Stromal cell of bone marrow (primary cell): ENCODE measurements at regions not wholly inside any gene's neighbourhood (a gene's known extent, or its start where the extent isn't known, plus 50 kb on each side); places are given as distances from the start of the nearest gene placed in this dataset.
"Not testable (repeated sequence)": the region's sequence is repeated elsewhere in the genome, so short reads cannot be mapped to it uniquely, and the experiment has no call there.

Experiments used
- DNase-seq: peaks from one replicate; pipeline ENCODE4 v3.0.0-alpha.2; 2012; ENCODE audit warnings: low read depth

GRCh38 chrX:109782994-109783700 lies 50.1 kb upstream of the ACSL4 start:
- no peak for DNase-seq

GRCh38 chrX:109783701-109784079 lies 50.6 kb upstream of the ACSL4 start:
- no peak for DNase-seq

GRCh38 chrX:109785053-109785452 lies 52.0 kb upstream of the ACSL4 start:
- no peak for DNase-seq

- DNase-seq = not testable (repeated sequence)
These were observed 57.5 kb upstream of the ACSL4 start for GRCh38 chrX:109790511-109790910.

- no peak for DNase-seq
These were observed 60.1 kb upstream of the ACSL4 start for GRCh38 chrX:109793191-109793590.

- DNase-seq = no peak
These were observed 62.6 kb upstream of the ACSL4 start for GRCh38 chrX:109795682-109796081.

GRCh38 chrX:109797311-109797975 lies 64.4 kb upstream of the ACSL4 start:
- no peak for DNase-seq

GRCh38 chrX:109812236-109812635 lies 79.2 kb upstream of the ACSL4 start:
- no peak for DNase-seq

GRCh38 chrX:109813236-109813635 lies 80.2 kb upstream of the ACSL4 start:
- no peak for DNase-seq

GRCh38 chrX:109818976-109819375 lies 85.9 kb upstream of the ACSL4 start:
- no peak for DNase-seq

- no peak for DNase-seq
These were observed 89.8 kb upstream of the ACSL4 start for GRCh38 chrX:109822861-109823260.

GRCh38 chrX:109826954-109827708 lies 94.1 kb upstream of the ACSL4 start:
- no peak for DNase-seq

- no peak for DNase-seq
These were observed 94.7 kb upstream of the ACSL4 start for GRCh38 chrX:109827772-109828171.

GRCh38 chrX:109830157-109830703 lies 97.2 kb upstream of the ACSL4 start:
- DNase-seq = no peak

GRCh38 chrX:109830704-109831206 lies 97.7 kb upstream of the ACSL4 start:
- peak; percentile 69 for DNase-seq

GRCh38 chrX:109831326-109831985 lies 98.4 kb upstream of the ACSL4 start:
- no peak for DNase-seq

GRCh38 chrX:109839694-109840567 lies 106.9 kb upstream of the ACSL4 start:
- no peak for DNase-seq

- DNase-seq = peak; percentile 87
These were observed 107.5 kb upstream of the ACSL4 start for GRCh38 chrX:109840585-109840984.

GRCh38 chrX:109841257-109841656 lies 108.2 kb upstream of the ACSL4 start:
- no peak for DNase-seq

- no peak for DNase-seq
These were observed 109.0 kb upstream of the ACSL4 start for GRCh38 chrX:109841869-109842579.
